H1 (cell line): ENCODE measurements at regions not wholly inside any gene's neighbourhood (a gene's known extent, or its start where the extent isn't known, plus 50 kb on each side); places are given as distances from the start of the nearest gene placed in this dataset.

Experiments
- CTCF ChIA-PET: fragments of 300-600 bp; sonication (Branson Sonifier 250); formaldehyde crosslinking; loops from one replicate; lab custom pipeline; 2021; ENCODE audit not compliant: partially characterized antibody; lab: Charles Lee
- POLR2A ChIA-PET: fragments of 300-600 bp; sonication (Branson Sonifier 250); formaldehyde crosslinking; loops from one replicate; lab custom pipeline; 2021; ENCODE audit warnings: inconsistent platforms; ENCODE audit not compliant: partially characterized antibody; lab: Charles Lee
- DNase-seq, 2 experiments: peaks; one replicate each; pipeline versions ENCODE4 v3.0.0 to v3.0.0-alpha.2; 2010 to 2022; ENCODE audit warnings: low spot score in 2 of 2, low read depth in 1 of 2, mixed read lengths in 1 of 2
- FAIRE-seq: peaks from 2 replicates; lab custom pipeline; 2011; peaks lifted over from hg19 to GRCh38; lab: Jason Lieb, UNC
- H2AFZ ChIP-seq: 2 replicates; pipeline ENCODE4 v1.8.1; 2012; ENCODE audit warnings: low read length, inconsistent platforms
- H2AK5ac ChIP-seq: 2 replicates; pipeline ENCODE4 v1.6.1; 2013; ENCODE audit warnings: low read depth, low read length
- H2BK120ac ChIP-seq: replicated peaks from 2 replicates; pipeline ENCODE3; 2013; ENCODE audit warnings: low read depth, low read length, inconsistent platforms
- H2BK12ac ChIP-seq: 2 replicates; pipeline ENCODE4 v1.6.1; 2013; ENCODE audit warnings: low read depth, low read length
- H2BK15ac ChIP-seq: 2 replicates; pipeline ENCODE4 v1.6.1; 2013; ENCODE audit warnings: low read length
- H2BK20ac ChIP-seq: 2 replicates; pipeline ENCODE4 v1.6.1; 2013; ENCODE audit warnings: low read length
- H2BK5ac ChIP-seq: 2 replicates; pipeline ENCODE4 v1.6.1; 2013; ENCODE audit warnings: low read depth, low read length
- H3K14ac ChIP-seq: 2 replicates; pipeline ENCODE4 v1.6.1; 2013; ENCODE audit warnings: inconsistent platforms; ENCODE audit not compliant: insufficient read length
- H3K18ac ChIP-seq: 2 replicates; pipeline ENCODE4 v1.6.1; 2013; ENCODE audit warnings: low read length; ENCODE audit errors: extremely low read depth
- H3K23ac ChIP-seq: 2 replicates; pipeline ENCODE4 v1.6.1; 2013; ENCODE audit warnings: inconsistent platforms; ENCODE audit not compliant: insufficient read length
- H3K23me2 ChIP-seq: 2 replicates; pipeline ENCODE4 v1.6.1; 2013; ENCODE audit warnings: low read depth, low read length
- H3K27ac ChIP-seq: 2 replicates; pipeline ENCODE4 v1.6.1; 2011; ENCODE audit warnings: low read depth, low read length, inconsistent platforms
- H3K27me3 ChIP-seq, 4 experiments: replicated peaks in 1 of 4; 1 replicate in 1 of 4; 2 replicates in 3 of 4; pipeline versions ENCODE4 v1.6.1 to v1.8.1; 2011 to 2013; ENCODE audit warnings: low read length in 3 of 4, mild to moderate bottlenecking in 3 of 4, inconsistent platforms in 2 of 4, mixed read lengths in 2 of 4, moderate library complexity in 1 of 4; ENCODE audit not compliant: control insufficient read depth in 3 of 4, insufficient read depth in 3 of 4; ENCODE audit errors: extremely low read depth in 1 of 4
- H3K36me3 ChIP-seq, 4 experiments: 2 replicates each; pipeline versions ENCODE4 v1.6.1 to v1.8.1; 2011 to 2013; ENCODE audit warnings: mild to moderate bottlenecking in 4 of 4, low read length in 3 of 4, moderate library complexity in 2 of 4, control low read depth in 1 of 4, inconsistent platforms in 1 of 4; ENCODE audit not compliant: insufficient read depth in 4 of 4, control insufficient read depth in 2 of 4
- H3K4ac ChIP-seq: replicated peaks from 2 replicates; pipeline ENCODE3; 2013; ENCODE audit warnings: low read length, low read depth, mixed read lengths, inconsistent platforms; ENCODE audit not compliant: insufficient read length
- H3K4me1 ChIP-seq, 4 experiments: replicated peaks in 1 of 4; 1 replicate in 1 of 4; 2 replicates in 3 of 4; pipeline versions ENCODE4 v1.6.1 to v1.8.1; 2011 to 2013; ENCODE audit warnings: low read length in 3 of 4, inconsistent platforms in 2 of 4, mixed read lengths in 1 of 4; ENCODE audit not compliant: insufficient read depth in 4 of 4, control insufficient read depth in 3 of 4
- H3K4me2 ChIP-seq, 2 experiments: 2 replicates each; pipeline versions ENCODE4 v1.6.1 to v1.8.1; 2011 to 2013; ENCODE audit warnings: low read depth in 2 of 2, low read length in 2 of 2, control low read depth in 1 of 2, inconsistent platforms in 1 of 2, mild to moderate bottlenecking in 1 of 2; ENCODE audit not compliant: insufficient read depth in 1 of 2
- H3K4me3 ChIP-seq, 4 experiments: fragments of 200-600, 300-600 bp in 1 of 4; sonication (generic), shearing (Covaris generic), sonication (Bioruptor Twin) in 1 of 4; 2 replicates each; pipeline versions ENCODE4 v1.5.1 to v1.8.1; 2011 to 2016; ENCODE audit warnings: low read length in 4 of 4, low read depth in 3 of 4, control low read depth in 2 of 4, inconsistent platforms in 2 of 4, mild to moderate bottlenecking in 2 of 4, mixed read lengths in 1 of 4, moderate library complexity in 1 of 4; ENCODE audit not compliant: insufficient read depth in 2 of 4; ENCODE audit errors: extremely low read depth in 1 of 4
- H3K56ac ChIP-seq: replicated peaks from 2 replicates; pipeline ENCODE3; 2013; ENCODE audit warnings: low read depth, mild to moderate bottlenecking, mixed read lengths, low read length, inconsistent platforms; ENCODE audit not compliant: insufficient read length
- H3K79me1 ChIP-seq: 2 replicates; pipeline ENCODE4 v1.6.1; 2013; ENCODE audit warnings: low read depth, low read length, control low read depth
- H3K79me2 ChIP-seq, 2 experiments: 2 replicates each; pipeline versions ENCODE4 v1.6.1 to v1.8.1; 2012 to 2013; ENCODE audit warnings: low read length in 2 of 2, mild to moderate bottlenecking in 2 of 2, inconsistent platforms in 1 of 2; ENCODE audit not compliant: insufficient read depth in 2 of 2, control insufficient read depth in 1 of 2
- H3K9ac ChIP-seq, 4 experiments: replicated peaks in 1 of 4; 1 replicate in 1 of 4; 2 replicates in 3 of 4; pipeline versions ENCODE4 v1.6.1 to v1.8.1; 2011 to 2013; ENCODE audit warnings: low read depth in 3 of 4, low read length in 3 of 4, control low read depth in 2 of 4, mild to moderate bottlenecking in 2 of 4, moderate library complexity in 2 of 4, inconsistent platforms in 1 of 4; ENCODE audit errors: extremely low read depth in 1 of 4
- H3K9me3 ChIP-seq, 2 experiments: 2 replicates each; pipeline versions ENCODE4 v1.6.1 to v1.8.1; 2012 to 2013; ENCODE audit warnings: mild to moderate bottlenecking in 2 of 2, moderate library complexity in 2 of 2, control low read depth in 1 of 2, inconsistent platforms in 1 of 2, low read depth in 1 of 2, low read length in 1 of 2, mixed read lengths in 1 of 2; ENCODE audit not compliant: insufficient read depth in 2 of 2
- H4K20me1 ChIP-seq, 2 experiments: replicated peaks in 1 of 2; 2 replicates each; pipeline versions ENCODE3 to v1.8.1; 2011 to 2013; ENCODE audit warnings: inconsistent platforms in 2 of 2, low read length in 2 of 2, mild to moderate bottlenecking in 1 of 2; ENCODE audit not compliant: insufficient read depth in 2 of 2, control insufficient read depth in 1 of 2
- H4K5ac ChIP-seq: 2 replicates; pipeline ENCODE4 v1.6.1; 2013; ENCODE audit warnings: low read length, low read depth, mixed read lengths, inconsistent platforms; ENCODE audit not compliant: insufficient read length
- H4K8ac ChIP-seq: 2 replicates; pipeline ENCODE4 v1.8.0; 2013; ENCODE audit warnings: mild to moderate bottlenecking, moderate library complexity, low read length, inconsistent platforms; ENCODE audit not compliant: insufficient read depth; ENCODE audit errors: extremely low read depth
- H4K91ac ChIP-seq: replicated peaks from 2 replicates; pipeline ENCODE3; 2013; ENCODE audit warnings: low read length, mixed read lengths, inconsistent platforms; ENCODE audit not compliant: insufficient read length
- TAF1 ChIP-seq: IDR thresholded peaks from 2 replicates; pipeline ENCODE4 v1.6.1; 2011; ENCODE audit warnings: mild to moderate bottlenecking, low read depth, low read length
- WGBS, 2 experiments: shearing (Covaris generic) in 1 of 2; methylation state at CpG; one replicate each; pipeline versions ENCODE4 v1.1.6 to v1.1.7; 2013 to 2015; ENCODE audit warnings: low lambda C conversion rate in 2 of 2, mixed read lengths in 2 of 2, inconsistent platforms in 1 of 2, low coverage in 1 of 2, missing lambda C conversion rate in 1 of 2; ENCODE audit not compliant: insufficient replicate concordance in 2 of 2, insufficient coverage in 1 of 2, insufficient read length in 1 of 2; ENCODE audit errors: extremely low coverage in 1 of 2, missing lambda C conversion rate in 1 of 2; 5-methylcytosine and 5-hydroxymethylcytosine counted together

GRCh38 chr4:123804196-123804721, 407.7 kb downstream of the SPRY1 start:
- CTCF ChIA-PET, result interaction anchor here (0.7 kb wide), 1 partner anchor 57 kb away, joined by 3 read pairs; no protein-coding TSS in a partner anchor
- H4K5ac ChIP-seq, result no peak overlapping the region
- no peak overlapping the region for H3K9ac ChIP-seq
- H3K56ac ChIP-seq, result no peak overlapping the region
- no peak for TF ChIP-seq TAF1
- H3K4me2 ChIP-seq, result no peak overlapping the region
- no peak overlapping the region for H2AK5ac ChIP-seq
- no peaks in the 10 kb centered on the region for H4K20me1 ChIP-seq
- no peak overlapping the region for H2BK20ac ChIP-seq
- H3K36me3 ChIP-seq, result no peaks in the 10 kb centered on the region; a peak in 1 of 8 replicates
- H4K91ac ChIP-seq, result no peak overlapping the region
- H3K79me1 ChIP-seq, result no peaks in the 10 kb centered on the region
- no peak overlapping the region for H3K4ac ChIP-seq
- no peak overlapping the region for H2BK15ac ChIP-seq
- H3K27ac ChIP-seq, result no peak overlapping the region
- H2BK120ac ChIP-seq, result no peak overlapping the region
- FAIRE-seq (no peak), DNase-seq (no peak)
- H4K8ac ChIP-seq, result no peak overlapping the region
- no peaks in the 10 kb centered on the region for H3K23me2 ChIP-seq
- H3K79me2 ChIP-seq, result no peaks in the 10 kb centered on the region
- no peak overlapping the region for H3K18ac ChIP-seq
- H3K27me3 ChIP-seq, result no peaks in the 10 kb centered on the region
- H3K14ac ChIP-seq, result no peak overlapping the region
- H2BK12ac ChIP-seq, result no peak overlapping the region
- no peaks in the 10 kb centered on the region for H3K9me3 ChIP-seq
- H3K4me3 ChIP-seq, result no peak overlapping the region
- no peak overlapping the region for H2AFZ ChIP-seq
- H3K4me1 ChIP-seq, result no peaks in the 10 kb centered on the region
- no peak overlapping the region for H2BK5ac ChIP-seq
- H3K23ac ChIP-seq, result no peak overlapping the region
- 88% methylated on average over 3 of the region's 3 CpGs; no CpG with 5 or more reads in 1 of the 2 experiments for WGBS, 2 experiments
- POLR2A ChIA-PET, result no interaction called here
